SK-N-SH (cell line): ENCODE measurements at regions not wholly inside any gene's neighbourhood (a gene's known extent, or its start where the extent isn't known, plus 50 kb on each side); places are given as distances from the start of the nearest gene placed in this dataset.

Experiments
- CTCF ChIA-PET: fragments of 300-600, 350-600 bp; formaldehyde crosslinking; extraction: SDS; loops from one replicate; lab custom pipeline; 2021; lab: Yijun Ruan, JAX
- POLR2A ChIA-PET: fragments of 350-600 bp; sonication (Branson Sonifier 250); formaldehyde crosslinking; extraction: SDS; loops from one replicate; lab custom pipeline; 2020; ENCODE audit warnings: antibody characterized with exemption, inconsistent platforms; lab: Yijun Ruan, JAX
- DNase-seq: peaks from one replicate; pipeline ENCODE4 v3.0.0; 2012
- H2AFZ ChIP-seq: fragments of 200-600 bp; sonication (generic); 2 replicates; pipeline ENCODE4 v1.8.1; 2016; ENCODE audit warnings: antibody characterized with exemption, mild to moderate bottlenecking, low read depth
- H3F3A ChIP-seq: fragments of 200-600 bp; sonication (generic); replicated peaks from 2 replicates; pipeline ENCODE3; 2016; ENCODE audit warnings: antibody characterized with exemption, mild to moderate bottlenecking; ENCODE audit not compliant: insufficient read depth
- H3K27ac ChIP-seq, 2 experiments: fragments of 200-500 bp in 1 of 2; fragments of 200-600 bp in 1 of 2; sonication (Bioruptor generic) in 1 of 2; sonication (generic), shearing (Covaris generic) in 1 of 2; 2 replicates each; pipeline versions ENCODE4 v1.5.1 to v1.6.1; 2014 to 2016; ENCODE audit warnings: low read depth in 2 of 2, inconsistent platforms in 1 of 2, low read length in 1 of 2, mild to moderate bottlenecking in 1 of 2, mixed read lengths in 1 of 2
- H3K27me3 ChIP-seq: fragments of 200-600 bp; sonication (generic), shearing (Covaris generic); 2 replicates; pipeline ENCODE4 v1.6.1; 2016; ENCODE audit warnings: mixed run types; ENCODE audit not compliant: insufficient read depth
- H3K36me3 ChIP-seq, 2 experiments: fragments of 200-500 bp in 1 of 2; fragments of 200-600 bp in 1 of 2; sonication (Bioruptor generic) in 1 of 2; sonication (generic) in 1 of 2; replicated peaks in 1 of 2; 2 replicates each; pipeline versions ENCODE3 to v1.5.1; 2014 to 2016; ENCODE audit warnings: low read length in 1 of 2, mild to moderate bottlenecking in 1 of 2; ENCODE audit not compliant: insufficient read depth in 2 of 2, control insufficient read depth in 1 of 2
- H3K4me1 ChIP-seq, 2 experiments: fragments of 200-500 bp in 1 of 2; fragments of 200-600 bp in 1 of 2; sonication (Bioruptor generic) in 1 of 2; sonication (generic), shearing (Covaris generic) in 1 of 2; 2 replicates each; pipeline versions ENCODE4 v1.5.1 to v1.6.1; 2014 to 2016; ENCODE audit warnings: low read depth in 1 of 2, low read length in 1 of 2, mixed run types in 1 of 2; ENCODE audit not compliant: insufficient read depth in 2 of 2, control insufficient read depth in 1 of 2
- H3K4me2 ChIP-seq: fragments of 200-600 bp; sonication (generic), shearing (Covaris generic); 2 replicates; pipeline ENCODE4 v1.6.1; 2017; ENCODE audit warnings: mixed run types
- H3K4me3 ChIP-seq, 2 experiments: fragments of 200-500 bp in 1 of 2; fragments of 200-600 bp in 1 of 2; sonication (Bioruptor generic) in 1 of 2; sonication (generic), shearing (Covaris generic) in 1 of 2; 2 replicates each; pipeline versions ENCODE4 v1.5.1 to v1.8.1; 2014 to 2016; ENCODE audit warnings: low read depth in 2 of 2, inconsistent platforms in 1 of 2, low read length in 1 of 2, mild to moderate bottlenecking in 1 of 2, mixed read lengths in 1 of 2, moderate library complexity in 1 of 2
- H3K79me2 ChIP-seq: fragments of 200-600 bp; sonication (generic); 2 replicates; pipeline ENCODE4 v1.8.1; 2017; ENCODE audit warnings: mild to moderate bottlenecking; ENCODE audit not compliant: insufficient read depth
- H3K9ac ChIP-seq: fragments of 200-600 bp; sonication (generic); 2 replicates; pipeline ENCODE4 v1.6.1; 2017; ENCODE audit warnings: mixed run types
- H3K9me2 ChIP-seq: fragments of 200-600 bp; sonication (generic); 2 replicates; pipeline ENCODE4 v1.6.1; 2017; ENCODE audit warnings: mixed run types
- H3K9me3 ChIP-seq: fragments of 200-600 bp; sonication (generic); 2 replicates; pipeline ENCODE4 v1.6.1; 2017; ENCODE audit warnings: mixed run types, mild to moderate bottlenecking, moderate library complexity
- H4K20me1 ChIP-seq: fragments of 200-600 bp; sonication (generic); 2 replicates; pipeline ENCODE4 v1.6.1; 2017; ENCODE audit warnings: mild to moderate bottlenecking, mixed run types; ENCODE audit not compliant: insufficient read depth
- CHD2 ChIP-seq: fragments of 150-350 bp; IDR thresholded peaks from 2 replicates; pipeline ENCODE4 v1.6.1; 2018; ENCODE audit warnings: low read length; ENCODE audit not compliant: partially characterized antibody
- ELF1 ChIP-seq: IDR thresholded peaks from 2 replicates; pipeline ENCODE4 v1.4.0; 2012
- EP300 ChIP-seq, 2 experiments: IDR thresholded peaks; 2 replicates each; pipeline versions ENCODE4 v1.4.0 to v1.6.1; 2012; ENCODE audit warnings: borderline replicate concordance in 1 of 2, low read depth in 1 of 2, low read length in 1 of 2
- FOXJ3 ChIP-seq: sonication (generic); formaldehyde crosslinking; IDR thresholded peaks from 2 replicates; pipeline ENCODE4 v1.5.1; 2020; ENCODE audit warnings: mild to moderate bottlenecking, missing genetic modification reagents
- GATA2 ChIP-seq: sonication (generic); formaldehyde crosslinking; IDR thresholded peaks from 2 replicates; pipeline ENCODE4 v1.5.0; 2020; ENCODE audit warnings: mild to moderate bottlenecking, missing genetic modification reagents
- JUND ChIP-seq: IDR thresholded peaks from 2 replicates; pipeline ENCODE4 v1.4.0; 2012
- NFIC ChIP-seq: IDR thresholded peaks from 2 replicates; pipeline ENCODE4 v1.4.0; 2012; ENCODE audit warnings: borderline replicate concordance
- RAD21 ChIP-seq: IDR thresholded peaks from 2 replicates; pipeline ENCODE4 v1.6.1; 2012; ENCODE audit warnings: mild to moderate bottlenecking, low read length
- RCOR1 ChIP-seq: fragments of 150-350 bp; IDR thresholded peaks from 2 replicates; pipeline ENCODE4 v1.6.1; 2017; ENCODE audit warnings: antibody characterized with exemption, low read length
- RFX5 ChIP-seq: IDR thresholded peaks from 2 replicates; pipeline ENCODE4 v1.6.1; 2012; ENCODE audit warnings: mild to moderate bottlenecking, improper control_type of control experiment, low read length
- TAF1 ChIP-seq: IDR thresholded peaks from 2 replicates; pipeline ENCODE4 v1.6.1; 2012; ENCODE audit warnings: low read depth, mild to moderate bottlenecking, low read length, moderate library complexity, borderline replicate concordance
- TCF12 ChIP-seq: IDR thresholded peaks from 2 replicates; pipeline ENCODE4 v1.4.0; 2012
- TEAD4 ChIP-seq: IDR thresholded peaks from 2 replicates; pipeline ENCODE4 v1.4.0; 2012; ENCODE audit warnings: mild to moderate bottlenecking, borderline replicate concordance; ENCODE audit not compliant: insufficient read depth
- YY1 ChIP-seq: IDR thresholded peaks from 2 replicates; pipeline ENCODE4 v1.4.0; 2012; ENCODE audit warnings: low read depth, mild to moderate bottlenecking
- WGBS: methylation state at CpG from one replicate; pipeline ENCODE4 v1.1.6; 2017; ENCODE audit warnings: low lambda C conversion rate; 5-methylcytosine and 5-hydroxymethylcytosine counted together
- TF ChIP-seq, protein P1 (sequence below): IDR thresholded peaks from 2 replicates; pipeline ENCODE4; 2012
- TF ChIP-seq, protein P2 (sequence below): IDR thresholded peaks from 2 replicates; pipeline ENCODE4 v1.4.0; 2012; ENCODE audit warnings: low read depth, borderline replicate concordance

- H3K27me3 ChIP-seq, result no peaks in the 10 kb centered on the region
- POLR2A ChIA-PET, result no interaction called here
- no peaks in the 10 kb centered on the region for H3F3A ChIP-seq
- H2AFZ ChIP-seq, result no peak overlapping the region
- 97% methylated on average over 1 of the region's 1 CpG for WGBS
- H3K9ac ChIP-seq, result no peak overlapping the region
- no peaks in the 10 kb centered on the region for H3K36me3 ChIP-seq
- H3K79me2 ChIP-seq, result no peaks in the 10 kb centered on the region
- H3K9me2 ChIP-seq, result no peaks in the 10 kb centered on the region
- H3K4me2 ChIP-seq, result no peak overlapping the region
- peaks cover 5 to 40% of the 10 kb centered on the region in 2 experiments; a peak in 3 of 4 replicates for H3K4me1 ChIP-seq
- H3K27ac ChIP-seq, result peak overlapping the region in 1 of 2 experiments; percentile 98; a peak in 2 of 4 replicates
- H3K4me3 ChIP-seq, result no peak overlapping the region
- no peak for DNase-seq
- no peaks in the 10 kb centered on the region for H4K20me1 ChIP-seq
- H3K9me3 ChIP-seq, result no peaks in the 10 kb centered on the region
- no peak for TF ChIP-seq CHD2
- no peak for TF ChIP-seq ELF1
- no peak for TF ChIP-seq NFIC
- TF ChIP-seq JUND, result no peak
- no peak for TF ChIP-seq TCF12
- TF ChIP-seq, all 33 proteins: peak for 0
- CTCF ChIA-PET, result interaction anchor here (0.8 to 5.0 kb wide), 6 partner anchors 21 to 236 kb away, joined by 3 to 37 read pairs (median 7); no protein-coding TSS in a partner anchor
Measured at GRCh38 chr4:138916763-138917162, 98.8 kb upstream of the NOCT start.

DNA sequence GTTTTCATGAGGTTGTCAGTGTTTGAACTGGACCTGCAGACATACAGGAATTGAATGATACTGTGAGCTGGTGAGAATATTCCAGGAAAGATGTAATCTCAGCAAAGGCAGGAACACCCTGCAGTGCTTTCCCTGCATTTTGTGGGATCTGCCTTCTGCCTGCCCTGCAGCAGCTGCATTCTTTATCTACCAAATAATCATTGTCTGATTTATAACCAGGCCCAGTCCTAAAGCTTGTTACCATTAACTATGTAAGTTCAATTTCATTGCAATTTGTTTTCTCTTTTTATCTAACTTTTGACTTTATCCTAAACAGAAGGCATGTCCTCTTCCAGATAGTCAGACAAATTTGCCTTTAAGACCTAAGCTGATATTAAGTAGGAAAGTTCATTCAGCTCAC is 99.8 kb upstream of the NOCT start:
- no peaks in the 10 kb centered on the region for H3K36me3 ChIP-seq
- peak; percentile 43 for DNase-seq
- no peak overlapping the region for H3K4me2 ChIP-seq
- H3K79me2 ChIP-seq, result no peaks in the 10 kb centered on the region
- peaks cover 5 to 49% of the 10 kb centered on the region in 2 experiments; a peak in 3 of 4 replicates for H3K4me1 ChIP-seq
- POLR2A ChIA-PET, result interaction anchor here (1.1 kb wide), 1 partner anchor 45 kb away, joined by 5 read pairs; no protein-coding TSS in a partner anchor
- no peaks in the 10 kb centered on the region for H4K20me1 ChIP-seq
- TF ChIP-seq FOXJ3 (peak; percentile 85), RCOR1 (peak; percentile 94), TCF12 (peak; percentile 65), RAD21 (peak; percentile 35), ELF1 (no peak), TAF1 (no peak), RFX5 (no peak), YY1 (no peak), TEAD4 (peak; percentile 12; the same call in 1 of the 2 replicates), EP300 (IDR thresholded peaks at IDR 0.05; ENCODE audit: borderline replicate concordance in 1 of 2, low read depth in 1 of 2, low read length in 1 of 2) (peak; percentile 19 to 98; a peak in 3 of 4 replicates), GATA2 (CRISPR knock-in tag) (peak; percentile 96), CHD2 (peak; percentile 77)
- TF ChIP-seq, protein P1, sequence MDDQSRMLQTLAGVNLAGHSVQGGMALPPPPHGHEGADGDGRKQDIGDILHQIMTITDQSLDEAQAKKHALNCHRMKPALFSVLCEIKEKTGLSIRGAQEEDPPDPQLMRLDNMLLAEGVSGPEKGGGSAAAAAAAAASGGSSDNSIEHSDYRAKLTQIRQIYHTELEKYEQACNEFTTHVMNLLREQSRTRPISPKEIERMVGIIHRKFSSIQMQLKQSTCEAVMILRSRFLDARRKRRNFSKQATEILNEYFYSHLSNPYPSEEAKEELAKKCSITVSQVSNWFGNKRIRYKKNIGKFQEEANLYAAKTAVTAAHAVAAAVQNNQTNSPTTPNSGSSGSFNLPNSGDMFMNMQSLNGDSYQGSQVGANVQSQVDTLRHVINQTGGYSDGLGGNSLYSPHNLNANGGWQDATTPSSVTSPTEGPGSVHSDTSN, result no peak
- TF ChIP-seq, protein P2, sequence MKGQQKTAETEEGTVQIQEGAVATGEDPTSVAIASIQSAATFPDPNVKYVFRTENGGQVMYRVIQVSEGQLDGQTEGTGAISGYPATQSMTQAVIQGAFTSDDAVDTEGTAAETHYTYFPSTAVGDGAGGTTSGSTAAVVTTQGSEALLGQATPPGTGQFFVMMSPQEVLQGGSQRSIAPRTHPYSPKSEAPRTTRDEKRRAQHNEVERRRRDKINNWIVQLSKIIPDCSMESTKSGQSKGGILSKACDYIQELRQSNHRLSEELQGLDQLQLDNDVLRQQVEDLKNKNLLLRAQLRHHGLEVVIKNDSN, result no peak
- TF ChIP-seq, all 33 proteins: peak for 8
- Histone ChIP-seq H3K9ac (no peak overlapping the region), H3K4me3 (no peak overlapping the region), H3K27me3 (no peaks in the 10 kb centered on the region), H3F3A (no peaks in the 10 kb centered on the region), H3K27ac (peak overlapping the region in 1 of 2 experiments; percentile 98; a peak in 2 of 4 replicates), H3K9me3 (no peaks in the 10 kb centered on the region), H2AFZ (peak overlapping the region; percentile 43; the same call in 1 of the 2 replicates), H3K9me2 (no peaks in the 10 kb centered on the region)
- CTCF ChIA-PET, result interaction anchor here (0.7 to 5.0 kb wide), 6 partner anchors 16 to 235 kb away, joined by 3 to 37 read pairs (median 7); no protein-coding TSS in a partner anchor
